Glomerular endothelial cell (primary cell): ENCODE measurements at regions not wholly inside any gene's neighbourhood (a gene's known extent, or its start where the extent isn't known, plus 50 kb on each side); places are given as distances from the start of the nearest gene placed in this dataset.

ENCODE experiments used
- DNase-seq: peaks from one replicate; pipeline ENCODE4 v3.0.0-alpha.2; 2011; ENCODE audit warnings: low read depth, low spot score; ENCODE audit errors: extremely low read depth

GRCh38 chr18:75926811-75927210 is 499.3 kb upstream of the SMIM21 start:
- DNase-seq = no peak

- no peak for DNase-seq
Observed at GRCh38 chr18:75923169-75923568, 495.7 kb upstream of the SMIM21 start.

GRCh38 chr18:75916624-75916982 is 489.1 kb upstream of the SMIM21 start:
- no peak for DNase-seq

- DNase-seq = no peak
Observed at GRCh38 chr18:75915941-75916623, 488.6 kb upstream of the SMIM21 start.

DNA sequence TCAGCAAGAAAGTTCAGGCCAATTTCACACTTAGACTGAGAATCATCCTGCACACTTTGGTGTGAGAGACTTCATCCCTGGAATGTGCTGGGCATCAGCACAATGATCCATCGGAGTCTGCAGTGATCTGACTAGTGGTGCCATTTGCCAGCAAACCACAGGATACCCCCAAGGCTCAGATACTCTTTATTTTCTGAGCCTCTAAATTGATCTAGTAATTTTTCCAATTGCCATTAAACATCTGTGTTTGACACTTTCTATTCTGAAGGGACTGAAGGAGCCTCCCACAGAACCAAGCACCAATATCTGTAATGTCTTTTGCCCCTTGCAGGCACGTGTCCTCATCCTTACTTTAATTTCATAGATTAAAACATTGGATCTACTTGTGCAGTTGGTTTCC is 485.3 kb upstream of the SMIM21 start:
- DNase-seq = no peak

DNA sequence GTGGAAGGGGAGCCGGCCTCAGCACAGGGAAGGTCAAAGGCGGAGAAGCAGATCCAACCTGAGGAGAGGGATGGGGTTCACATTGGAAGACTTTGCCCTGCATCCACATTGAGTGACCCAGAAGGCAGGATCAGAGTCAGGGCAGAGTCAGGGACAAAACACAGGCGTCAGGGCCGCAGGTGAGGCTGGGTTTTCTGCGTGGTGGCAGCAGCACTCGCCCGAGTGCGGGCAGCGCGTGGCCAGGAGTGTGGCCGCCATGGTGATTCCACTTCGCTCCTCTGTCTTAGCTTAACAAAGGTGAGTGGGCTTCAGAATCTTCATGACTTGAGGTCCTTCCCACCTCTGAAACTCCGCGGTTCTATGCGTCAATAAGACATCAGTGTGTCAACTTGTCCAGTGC is 476.9 kb upstream of the SMIM21 start:
- no peak for DNase-seq

DNA sequence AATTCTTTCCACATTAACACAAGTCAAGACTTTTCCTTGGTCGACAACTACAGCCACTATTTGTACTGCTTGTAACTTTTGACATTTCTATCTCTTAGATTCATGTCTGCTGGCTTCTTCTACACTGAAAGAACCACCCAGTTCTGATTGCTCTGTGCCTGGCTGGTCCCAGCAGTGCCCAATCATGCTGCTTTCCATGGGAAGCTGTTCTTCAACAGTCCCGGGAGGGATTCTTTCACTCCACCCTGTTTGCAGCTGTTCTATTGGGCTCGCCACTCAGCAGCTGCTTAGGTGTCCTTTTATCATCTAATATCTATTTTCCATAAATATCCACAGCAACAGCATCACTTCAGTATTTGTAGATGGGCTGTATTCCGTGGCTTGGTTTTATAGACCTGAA is 471.1 kb upstream of the SMIM21 start:
- no peak for DNase-seq

DNA sequence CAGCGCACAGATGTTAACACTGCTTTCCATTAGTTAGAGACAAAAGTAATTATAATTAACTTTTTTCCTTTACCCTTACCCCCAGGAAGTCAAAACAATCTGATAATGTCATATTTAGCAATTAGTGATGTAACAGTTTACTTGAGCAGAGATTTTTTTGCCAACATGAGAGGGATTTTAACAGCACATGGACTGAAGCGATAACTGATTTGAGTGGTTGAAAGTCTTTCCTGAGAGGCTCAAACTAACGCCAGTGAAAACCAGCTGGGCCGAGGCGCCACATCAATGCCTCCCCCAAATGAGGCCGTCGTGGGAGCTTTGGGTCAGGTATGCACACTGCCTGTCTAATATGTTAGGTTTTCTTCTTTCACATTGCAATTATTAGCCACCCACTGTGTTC is 469.9 kb upstream of the SMIM21 start:
- DNase-seq = no peak

DNA sequence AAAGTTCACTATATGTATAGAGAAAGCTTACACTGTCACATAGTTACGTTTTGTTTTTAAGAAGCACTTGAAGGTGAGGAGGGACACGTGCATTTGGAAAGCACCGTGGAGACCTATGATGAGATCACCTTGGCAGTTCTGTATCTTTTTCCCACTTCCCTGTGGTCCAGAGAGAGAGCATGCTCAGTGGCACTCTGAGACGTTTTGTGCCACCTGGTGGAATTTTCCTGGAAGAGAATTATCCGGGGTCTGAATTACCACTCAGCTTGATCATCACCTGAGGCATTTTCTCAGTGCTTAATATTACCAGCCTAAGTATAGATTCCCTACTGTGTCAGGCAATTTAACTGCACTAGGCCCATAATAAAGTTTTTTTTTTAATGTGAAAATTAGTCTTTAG is 469.4 kb upstream of the SMIM21 start:
- no peak for DNase-seq

DNA sequence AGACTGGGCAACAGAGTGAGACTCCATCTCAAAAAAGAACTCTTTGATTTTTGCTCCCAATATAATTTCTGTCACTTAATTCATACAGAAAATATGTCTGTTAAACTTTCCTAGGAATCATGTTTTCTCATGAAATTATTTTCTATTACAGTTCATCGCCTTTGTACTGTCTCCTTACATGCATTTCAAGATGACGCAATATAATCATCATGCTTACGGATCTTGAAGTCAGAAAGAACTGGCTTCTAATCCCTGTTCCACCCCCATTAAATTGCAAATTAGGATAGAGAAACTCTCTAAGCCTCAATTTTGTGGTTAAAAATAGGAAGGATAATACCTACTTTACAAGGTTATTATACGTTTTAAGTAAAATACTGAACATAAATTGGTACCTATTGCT is 467.6 kb upstream of the SMIM21 start:
- DNase-seq = no peak

- DNase-seq = no peak
Observed at GRCh38 chr18:75884728-75885127, 457.2 kb upstream of the SMIM21 start.

- no peak for DNase-seq
Observed at GRCh38 chr18:75880925-75881504, 453.5 kb upstream of the SMIM21 start.

- DNase-seq = no peak
Observed at GRCh38 chr18:75880266-75880665, 452.8 kb upstream of the SMIM21 start.

DNA sequence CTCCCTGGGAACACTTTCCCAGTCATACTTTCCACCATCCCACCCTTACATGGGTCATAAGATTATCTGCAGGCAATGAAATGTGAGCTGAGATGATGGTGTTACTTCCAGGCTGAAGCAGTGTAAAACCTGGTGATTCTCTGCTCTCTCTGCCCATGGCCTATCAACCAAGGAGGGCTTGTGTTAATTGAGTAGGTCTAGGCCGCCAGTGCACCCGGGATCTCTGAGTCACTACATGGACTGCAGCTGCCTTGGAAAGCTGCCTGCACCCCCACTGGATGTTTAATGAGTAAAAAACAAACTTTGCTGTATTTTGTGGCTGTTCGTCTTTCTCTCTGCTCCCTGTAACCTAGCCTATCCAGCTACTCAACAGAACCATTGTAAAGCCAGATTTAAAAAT is 451.7 kb upstream of the SMIM21 start:
- DNase-seq = no peak

- DNase-seq = no peak
Observed at GRCh38 chr18:75875559-75875958, 448.1 kb upstream of the SMIM21 start.

DNA sequence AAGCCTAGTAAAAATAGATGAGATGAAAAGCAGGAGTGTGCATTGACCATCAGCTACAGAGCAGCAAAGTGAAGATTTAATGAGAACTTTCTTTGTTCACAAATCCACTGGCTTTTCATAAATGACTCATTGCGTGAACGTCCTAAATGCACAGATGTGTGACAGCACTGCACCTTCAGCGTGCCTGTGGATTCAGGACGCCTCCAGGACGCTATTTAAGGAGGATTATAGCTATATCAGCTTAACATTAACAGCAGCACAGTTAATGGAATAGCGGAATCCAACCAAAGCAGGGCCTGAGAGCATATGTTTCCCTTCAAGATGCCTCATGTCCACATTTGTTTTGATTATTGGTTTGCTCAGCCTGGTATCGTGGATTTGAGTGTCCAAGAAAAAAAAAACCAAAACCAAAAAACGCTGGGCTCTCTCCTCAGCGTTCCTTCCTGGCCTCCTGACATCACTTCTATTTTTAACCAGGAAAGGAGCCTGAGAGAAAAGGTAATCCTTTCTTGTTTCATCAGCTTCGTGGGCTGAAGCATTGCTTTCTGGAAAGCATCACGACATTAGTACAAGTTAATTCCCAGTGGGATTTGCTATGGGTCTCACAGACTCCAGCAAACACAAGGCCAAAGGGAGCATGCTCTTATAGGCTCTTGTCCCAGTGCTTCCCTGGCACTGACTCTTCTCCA is 447.0 kb upstream of the SMIM21 start:
- no peak for DNase-seq

GRCh38 chr18:75871596-75871995 is 444.1 kb upstream of the SMIM21 start:
- DNase-seq = no peak

- no peak for DNase-seq
Observed at GRCh38 chr18:75869162-75869561, 441.7 kb upstream of the SMIM21 start.

DNA sequence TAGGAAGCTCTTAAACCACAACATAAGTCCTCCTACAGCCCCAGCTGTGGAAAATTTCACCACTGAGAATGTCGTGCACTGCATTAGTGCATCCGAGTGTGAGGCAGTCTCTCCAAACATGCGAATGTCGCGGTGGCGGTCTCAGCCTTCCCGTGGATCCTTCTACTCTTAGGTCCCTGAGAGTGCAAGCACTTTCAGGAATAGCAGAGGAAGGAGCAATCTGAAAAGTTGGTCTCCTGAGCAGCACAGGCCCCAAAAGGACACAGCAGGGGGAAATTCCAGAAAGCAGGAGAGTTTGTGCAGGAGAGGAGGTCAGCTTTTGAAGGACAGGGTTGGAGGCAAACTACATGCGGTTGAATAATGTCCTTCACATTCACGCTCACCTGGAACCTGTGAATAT is 440.5 kb upstream of the SMIM21 start:
- no peak for DNase-seq

- no peak for DNase-seq
Observed at GRCh38 chr18:75865639-75866038, 438.1 kb upstream of the SMIM21 start.

- no peak for DNase-seq
Observed at GRCh38 chr18:75864816-75865215, 437.3 kb upstream of the SMIM21 start.

DNA sequence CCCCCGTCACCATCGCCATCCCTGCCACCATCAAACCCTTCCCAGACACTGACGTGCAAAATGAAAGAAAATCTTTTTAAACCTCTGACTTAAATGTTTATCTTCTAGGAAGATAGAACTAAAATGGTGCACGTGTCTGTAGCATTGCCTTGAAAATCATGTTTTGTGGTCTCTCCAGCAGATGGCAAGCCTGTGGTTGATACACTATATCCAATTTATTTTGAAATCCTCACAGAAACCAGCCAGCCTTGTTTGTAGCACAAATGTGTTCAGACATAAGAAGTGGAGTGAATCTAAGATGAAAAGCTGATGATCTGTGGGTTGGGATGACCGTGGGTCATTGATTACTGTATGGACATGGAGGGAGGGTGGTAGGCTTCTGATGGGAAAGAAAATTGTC is 436.2 kb upstream of the SMIM21 start:
- DNase-seq = no peak
